ENCODE measurements at regions not wholly inside any gene's neighbourhood (a gene's known extent, or its start where the extent isn't known, plus 50 kb on each side); places are given as distances from the start of the nearest gene placed in this dataset.

DNA sequence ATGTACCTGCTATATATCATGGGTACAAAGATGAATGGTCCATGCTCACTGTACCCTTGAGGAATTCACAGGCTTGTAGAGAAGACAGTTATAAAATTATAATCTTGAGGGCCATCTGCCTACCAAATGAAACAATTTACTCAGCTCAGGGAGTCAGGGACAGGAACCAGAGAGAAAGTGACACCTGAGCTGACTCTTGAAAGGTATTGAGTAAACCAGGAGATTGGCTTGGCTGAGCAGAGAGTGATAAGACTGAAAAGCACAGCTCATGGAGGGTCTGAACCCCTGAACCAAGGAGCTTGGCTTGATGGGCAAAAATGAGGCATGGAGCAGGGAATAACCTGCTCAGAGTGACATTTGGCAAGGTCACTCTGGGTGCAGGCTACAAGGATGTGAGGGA, 147.3 kb downstream of the FAM114A2 start:
- Mint-ChIP-seq H3K36me3 (no peaks in the 10 kb centered on the region), H3K27me3 (no peaks in the 10 kb centered on the region)

DNA sequence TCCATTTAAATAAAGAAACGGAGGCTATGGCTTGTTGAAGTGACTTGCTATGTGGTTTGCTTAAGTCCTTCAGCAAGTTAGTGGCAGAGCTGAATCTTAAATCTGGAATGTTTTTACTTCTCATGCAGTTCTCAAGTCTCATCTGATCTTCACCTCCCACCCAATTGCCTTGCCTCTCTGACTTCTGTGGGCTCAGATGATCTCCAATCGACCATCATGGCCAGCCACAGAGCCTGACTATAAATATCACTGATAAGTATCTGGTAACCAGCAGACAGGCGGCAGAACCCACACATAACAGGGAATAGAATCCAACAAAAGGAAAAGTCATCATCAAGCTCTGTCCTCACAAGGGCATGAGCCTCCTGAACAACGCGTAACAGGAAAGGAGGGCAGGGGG, 149.9 kb downstream of the FAM114A2 start:
- Mint-ChIP-seq H3K4me1 (ENCODE audit: unreplicated experiment) (no peaks in the 10 kb centered on the region), H3K27ac (no peak overlapping the region), H3K4me3 (no peak overlapping the region), H3K36me3 (no peaks in the 10 kb centered on the region), H3K9me3 (no peaks in the 10 kb centered on the region), H3K27me3 (peaks cover 3% of the 10 kb centered on the region)
- no peak for DNase-seq (ENCODE audit: extremely low spot score, unreplicated experiment)
- TF ChIP-seq, protein P1, sequence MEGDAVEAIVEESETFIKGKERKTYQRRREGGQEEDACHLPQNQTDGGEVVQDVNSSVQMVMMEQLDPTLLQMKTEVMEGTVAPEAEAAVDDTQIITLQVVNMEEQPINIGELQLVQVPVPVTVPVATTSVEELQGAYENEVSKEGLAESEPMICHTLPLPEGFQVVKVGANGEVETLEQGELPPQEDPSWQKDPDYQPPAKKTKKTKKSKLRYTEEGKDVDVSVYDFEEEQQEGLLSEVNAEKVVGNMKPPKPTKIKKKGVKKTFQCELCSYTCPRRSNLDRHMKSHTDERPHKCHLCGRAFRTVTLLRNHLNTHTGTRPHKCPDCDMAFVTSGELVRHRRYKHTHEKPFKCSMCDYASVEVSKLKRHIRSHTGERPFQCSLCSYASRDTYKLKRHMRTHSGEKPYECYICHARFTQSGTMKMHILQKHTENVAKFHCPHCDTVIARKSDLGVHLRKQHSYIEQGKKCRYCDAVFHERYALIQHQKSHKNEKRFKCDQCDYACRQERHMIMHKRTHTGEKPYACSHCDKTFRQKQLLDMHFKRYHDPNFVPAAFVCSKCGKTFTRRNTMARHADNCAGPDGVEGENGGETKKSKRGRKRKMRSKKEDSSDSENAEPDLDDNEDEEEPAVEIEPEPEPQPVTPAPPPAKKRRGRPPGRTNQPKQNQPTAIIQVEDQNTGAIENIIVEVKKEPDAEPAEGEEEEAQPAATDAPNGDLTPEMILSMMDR (conservative IDR thresholded peaks at IDR 0.05), result no peak

More for the DNA sequence above, 147.3 kb downstream of the FAM114A2 start:
- no peaks in the 10 kb centered on the region for H3K4me1 Mint-ChIP-seq (ENCODE audit: unreplicated experiment)
- H3K9me3 Mint-ChIP-seq, result no peaks in the 10 kb centered on the region
- H3K27ac Mint-ChIP-seq, result no peak overlapping the region
- TF ChIP-seq, protein P1 (conservative IDR thresholded peaks at IDR 0.05), result no peak
- no peak overlapping the region for H3K4me3 Mint-ChIP-seq
- no peak for DNase-seq (ENCODE audit: extremely low spot score, unreplicated experiment)

DNA sequence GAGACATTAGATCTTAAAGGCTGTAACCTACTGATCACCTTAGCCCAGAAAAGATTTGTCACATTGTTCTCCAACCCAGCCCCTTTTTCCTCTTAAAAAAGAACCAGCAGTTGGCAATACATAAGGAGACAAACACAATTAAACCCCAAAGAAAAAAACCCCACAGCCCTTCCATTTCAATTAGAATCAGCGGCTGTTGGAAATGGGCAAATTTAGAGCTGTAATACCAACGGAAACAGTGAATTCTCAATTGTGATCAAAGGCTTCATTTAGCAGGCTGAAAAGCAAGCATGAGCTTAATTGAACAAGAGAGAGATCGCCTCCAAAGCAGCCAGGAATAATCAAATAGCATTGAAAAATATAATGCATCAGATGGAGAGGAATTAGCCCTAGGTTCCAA, 153.6 kb downstream of the FAM114A2 start:
- no peaks in the 10 kb centered on the region for H3K9me3 Mint-ChIP-seq
- no peak overlapping the region for H3K4me3 Mint-ChIP-seq
- no peaks in the 10 kb centered on the region for H3K4me1 Mint-ChIP-seq (ENCODE audit: unreplicated experiment)
- peaks cover 3% of the 10 kb centered on the region for H3K27me3 Mint-ChIP-seq
- H3K36me3 Mint-ChIP-seq, result no peaks in the 10 kb centered on the region
- H3K27ac Mint-ChIP-seq, result no peak overlapping the region
- TF ChIP-seq, protein P1 (conservative IDR thresholded peaks at IDR 0.05), result no peak
- DNase-seq (ENCODE audit: extremely low spot score, unreplicated experiment), result no peak

DNA sequence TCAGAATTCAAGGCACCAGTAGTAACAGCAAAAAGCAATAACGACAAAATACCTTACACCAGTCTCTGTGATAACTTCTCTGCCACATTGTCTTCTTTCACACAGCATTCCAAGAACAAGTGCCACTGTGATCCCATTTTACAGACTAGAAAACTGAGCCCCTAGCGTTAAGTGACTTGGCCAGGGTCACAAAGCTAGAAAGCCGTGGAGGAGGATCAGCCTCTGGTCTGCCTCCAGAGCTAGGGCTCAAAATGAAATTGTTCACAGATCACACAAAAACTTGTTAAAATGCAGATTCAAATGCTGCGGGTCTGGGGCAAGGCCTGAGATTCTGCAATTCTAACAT, 154.1 kb downstream of the FAM114A2 start:
- Mint-ChIP-seq H3K4me3 (no peak overlapping the region), H3K9me3 (no peaks in the 10 kb centered on the region), H3K27ac (no peak overlapping the region), H3K27me3 (peaks cover 3% of the 10 kb centered on the region), H3K36me3 (no peaks in the 10 kb centered on the region), H3K4me1 (ENCODE audit: unreplicated experiment) (no peaks in the 10 kb centered on the region)
- no peak for DNase-seq (ENCODE audit: extremely low spot score, unreplicated experiment)
- TF ChIP-seq, protein P1 (conservative IDR thresholded peaks at IDR 0.05), result no peak

DNA sequence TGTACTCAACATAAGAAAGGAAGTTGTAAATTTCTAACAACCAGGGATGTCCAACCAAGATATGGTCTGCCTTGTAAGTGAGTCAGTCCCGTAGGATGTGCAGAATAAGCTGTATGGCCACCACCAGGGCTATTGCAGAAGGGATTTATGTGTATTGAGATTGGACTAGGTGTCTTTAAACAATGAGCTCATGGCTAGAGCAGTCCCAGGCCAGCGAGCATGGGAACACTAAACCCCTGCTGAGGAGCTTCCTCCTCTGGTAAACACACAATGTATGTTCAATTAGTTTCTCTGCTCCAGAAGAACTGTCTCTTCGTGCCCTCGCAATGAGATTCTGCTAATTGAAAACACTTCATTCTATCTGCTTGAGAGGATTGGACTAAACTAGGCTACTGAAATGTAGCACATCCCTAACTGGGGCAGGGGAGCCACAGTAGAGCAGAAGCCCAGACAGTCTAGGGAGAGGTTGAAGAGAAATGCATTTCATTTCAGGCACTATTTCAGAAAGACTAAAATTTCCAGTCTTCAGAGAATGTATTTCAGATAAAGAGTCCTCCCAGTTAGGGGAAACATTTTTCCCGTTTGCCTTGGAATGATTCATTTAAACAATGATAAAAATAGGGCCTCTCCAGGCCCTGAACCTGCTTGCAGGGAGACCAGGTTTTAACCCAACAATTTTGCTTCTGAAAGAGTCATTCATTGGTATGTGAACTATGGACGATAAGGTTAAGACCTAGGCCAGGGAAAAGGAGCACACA, 154.7 kb downstream of the FAM114A2 start:
- no peak overlapping the region for H3K4me3 Mint-ChIP-seq
- no peak overlapping the region for H3K27ac Mint-ChIP-seq
- no peaks in the 10 kb centered on the region for H3K4me1 Mint-ChIP-seq (ENCODE audit: unreplicated experiment)
- TF ChIP-seq, protein P1 (conservative IDR thresholded peaks at IDR 0.05), result no peak
- no peaks in the 10 kb centered on the region for H3K9me3 Mint-ChIP-seq
- peaks cover 3% of the 10 kb centered on the region for H3K27me3 Mint-ChIP-seq
- no peak for DNase-seq (ENCODE audit: extremely low spot score, unreplicated experiment)
- H3K36me3 Mint-ChIP-seq, result no peaks in the 10 kb centered on the region
